Thymus (tissue), 11 donors: ENCODE measurements at regions not wholly inside any gene's neighbourhood (a gene's known extent, or its start where the extent isn't known, plus 50 kb on each side); places are given as distances from the start of the nearest gene placed in this dataset.

Experiments
- DNase-seq, 9 donors: peaks; one replicate each; pipeline ENCODE4 v3.0.0-alpha.2; 2013; ENCODE audit warnings: low spot score in 9 of 9, low read depth in 6 of 9, missing footprints in 1 of 9
- H3K27ac ChIP-seq, 2 donors: one replicate each; pipeline ENCODE4 v1.5.1; 2013; ENCODE audit warnings: control low read depth in 1 of 2, low read depth in 1 of 2, low read length in 1 of 2, mild to moderate bottlenecking in 1 of 2, moderate library complexity in 1 of 2
- H3K27me3 ChIP-seq, 2 donors: one replicate each; pipeline ENCODE4 v1.5.1; 2013; ENCODE audit warnings: low read length in 1 of 2; ENCODE audit not compliant: control insufficient read depth in 2 of 2, insufficient read depth in 1 of 2
- H3K36me3 ChIP-seq, 2 donors: one replicate each; pipeline ENCODE4 v1.5.1; 2013; ENCODE audit warnings: low read length in 1 of 2, mild to moderate bottlenecking in 1 of 2, moderate library complexity in 1 of 2; ENCODE audit not compliant: control insufficient read depth in 2 of 2, insufficient read depth in 2 of 2
- H3K4me1 ChIP-seq, 2 donors: one replicate each; pipeline ENCODE4 v1.5.1; 2013; ENCODE audit warnings: low read length in 2 of 2; ENCODE audit not compliant: control insufficient read depth in 2 of 2, insufficient read depth in 2 of 2
- H3K4me3 ChIP-seq, 2 donors: one replicate each; pipeline ENCODE4 v1.5.1; 2013; ENCODE audit warnings: low read length in 2 of 2, control low read depth in 1 of 2, mild to moderate bottlenecking in 1 of 2
- H3K9me3 ChIP-seq, 2 donors: one replicate each; pipeline ENCODE4 v1.5.1; 2013; ENCODE audit warnings: low read length in 1 of 2, mild to moderate bottlenecking in 1 of 2; ENCODE audit not compliant: control insufficient read depth in 2 of 2, insufficient read depth in 1 of 2
- WGBS: extraction: QIAGEN DNeasy Blood & Tissue Kit; methylation state at CpG from one replicate; pipeline ENCODE4 v1.1.7; 2013; 5-methylcytosine and 5-hydroxymethylcytosine counted together
- donor health status: healthy.

DNA sequence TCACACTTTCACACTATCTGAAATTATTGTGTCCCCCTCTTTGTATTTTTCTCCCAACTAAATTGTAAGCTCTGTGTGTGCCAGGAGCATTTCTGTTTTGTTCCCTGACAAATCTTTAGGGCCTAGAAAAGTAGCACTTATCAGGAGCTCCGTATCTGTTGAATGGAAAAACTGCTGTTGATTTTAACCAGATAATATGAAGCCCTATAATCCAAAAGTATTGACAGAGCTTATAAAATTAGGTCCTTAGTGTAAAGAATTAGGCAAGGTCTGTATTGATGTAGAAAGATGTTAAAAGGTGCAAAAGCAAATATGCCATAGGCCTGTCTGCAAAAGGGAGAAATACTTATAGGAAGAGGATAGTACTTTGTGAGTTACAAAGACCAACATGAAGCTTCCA, 109.4 kb upstream of the ISL1 start:
- no peak overlapping the region for H3K4me3 ChIP-seq
- WGBS = 78% methylated on average over 1 of the region's 1 CpG
- no peak for DNase-seq
- no peak overlapping the region for H3K27ac ChIP-seq
- H3K9me3 ChIP-seq = no peaks in the 10 kb centered on the region
- no peaks in the 10 kb centered on the region for H3K36me3 ChIP-seq
- H3K4me1 ChIP-seq = no peaks in the 10 kb centered on the region
- no peaks in the 10 kb centered on the region for H3K27me3 ChIP-seq

DNA sequence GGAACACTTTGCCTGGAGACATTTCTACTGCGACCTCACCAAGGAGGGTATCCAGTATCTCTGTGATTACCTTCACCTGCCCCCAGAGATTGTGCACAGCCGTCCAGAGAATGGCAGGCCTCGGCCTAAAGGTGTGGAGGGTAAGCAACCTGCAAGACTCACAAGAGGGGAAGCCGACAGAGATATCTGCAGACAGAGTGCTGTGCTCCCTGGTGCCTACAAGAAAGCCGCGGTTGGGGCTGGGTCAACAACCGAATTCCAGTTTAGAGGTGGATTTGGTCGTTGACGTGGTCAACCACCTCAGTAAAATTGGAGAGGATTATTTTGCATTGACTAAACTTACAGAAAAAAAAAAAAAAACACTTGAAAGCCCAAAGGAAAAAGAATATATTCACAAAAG, 107.8 kb upstream of the ISL1 start:
- DNase-seq = no peak
- Histone ChIP-seq H3K36me3 (no peaks in the 10 kb centered on the region), H3K4me3 (no peak overlapping the region), H3K27ac (no peak overlapping the region), H3K4me1 (no peaks in the 10 kb centered on the region), H3K9me3 (no peaks in the 10 kb centered on the region), H3K27me3 (no peaks in the 10 kb centered on the region)
- WGBS = 96% methylated on average over 9 of the region's 9 CpGs

DNA sequence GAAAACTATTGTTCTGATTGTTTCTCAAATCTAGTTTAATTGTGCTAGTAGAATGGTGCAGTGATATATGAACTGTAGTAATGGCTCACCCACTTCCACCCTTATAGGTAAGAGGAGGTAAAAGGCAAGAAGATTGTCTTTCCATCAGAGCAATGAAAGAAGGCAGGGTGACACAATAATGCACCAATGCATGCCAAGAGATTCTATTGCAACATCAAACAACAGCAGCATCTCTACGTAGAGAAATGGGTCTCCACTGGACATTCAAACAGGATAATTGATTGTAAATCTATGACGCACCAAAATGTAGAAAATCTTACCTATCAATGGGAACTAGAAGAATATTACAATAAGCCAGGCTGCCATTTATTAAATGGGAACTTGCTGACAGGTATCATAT, 107.0 kb upstream of the ISL1 start:
- Histone ChIP-seq H3K9me3 (no peaks in the 10 kb centered on the region), H3K27ac (no peak overlapping the region), H3K36me3 (no peaks in the 10 kb centered on the region), H3K27me3 (no peaks in the 10 kb centered on the region), H3K4me3 (no peak overlapping the region), H3K4me1 (no peaks in the 10 kb centered on the region)
- no peak for DNase-seq
- WGBS = 98% methylated on average over 2 of the region's 2 CpGs

DNA sequence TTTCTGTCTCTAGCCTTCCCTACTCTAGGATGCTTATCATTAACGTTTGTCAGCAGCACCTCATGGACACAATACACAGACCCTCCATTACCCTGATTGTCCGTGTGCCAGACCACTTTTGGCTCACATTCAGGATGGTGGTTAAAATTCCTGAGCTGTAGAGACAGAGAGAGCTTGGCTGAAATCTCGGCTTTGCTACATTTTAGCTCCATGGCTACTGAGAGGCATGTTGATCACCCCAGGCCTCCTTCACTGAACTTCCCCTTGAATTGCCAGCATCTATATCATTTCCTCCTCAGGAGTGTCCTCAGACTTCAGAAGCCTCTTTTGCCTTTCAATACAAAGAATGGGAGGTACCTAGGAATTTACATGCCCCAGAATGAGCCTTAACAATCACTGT, 104.7 kb upstream of the ISL1 start:
- Histone ChIP-seq H3K9me3 (no peaks in the 10 kb centered on the region), H3K4me1 (no peaks in the 10 kb centered on the region), H3K27ac (no peak overlapping the region), H3K4me3 (no peak overlapping the region), H3K27me3 (no peaks in the 10 kb centered on the region), H3K36me3 (no peaks in the 10 kb centered on the region)
- no peak for DNase-seq
- WGBS = 57% methylated on average over 3 of the region's 3 CpGs

DNA sequence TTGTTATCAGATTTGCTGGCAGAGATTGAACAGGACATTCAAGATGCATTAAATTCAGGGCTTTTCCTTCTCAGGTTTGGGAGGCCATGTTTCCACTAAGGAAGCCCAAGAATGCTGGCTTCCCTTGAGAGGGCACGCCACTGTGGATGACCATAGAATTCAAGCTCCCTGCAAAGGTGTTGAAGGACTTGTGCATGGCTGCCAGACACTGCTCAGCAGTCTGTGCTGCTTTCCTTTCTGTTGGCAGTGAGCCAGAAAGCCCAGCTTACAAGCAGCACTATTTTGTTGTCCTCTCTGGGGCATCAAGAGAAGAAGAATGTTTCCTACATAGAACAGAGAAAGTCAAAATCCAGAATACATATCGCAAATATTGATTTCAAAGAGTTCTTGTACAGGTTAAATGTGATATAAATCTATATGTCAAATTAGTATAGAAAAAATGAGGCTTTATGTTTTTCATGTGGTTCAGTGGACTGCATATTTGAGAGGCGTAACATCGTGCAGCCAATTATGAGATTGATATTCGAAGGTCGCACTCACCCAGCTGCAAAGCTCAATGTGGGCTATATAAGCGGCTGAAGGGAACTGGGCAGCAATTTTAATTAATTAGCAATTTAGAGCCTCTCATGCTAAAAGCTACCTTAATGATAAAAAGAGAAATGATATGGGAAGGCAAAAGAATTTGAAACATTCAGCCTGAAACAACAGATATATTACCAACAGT, 103.1 kb upstream of the ISL1 start:
- 95% methylated on average over 7 of the region's 7 CpGs for WGBS
- H3K9me3 ChIP-seq = no peaks in the 10 kb centered on the region
- no peaks in the 10 kb centered on the region for H3K36me3 ChIP-seq
- no peak for DNase-seq
- H3K27ac ChIP-seq = no peak overlapping the region
- H3K4me1 ChIP-seq = no peaks in the 10 kb centered on the region
- H3K27me3 ChIP-seq = no peaks in the 10 kb centered on the region
- H3K4me3 ChIP-seq = no peak overlapping the region

DNA sequence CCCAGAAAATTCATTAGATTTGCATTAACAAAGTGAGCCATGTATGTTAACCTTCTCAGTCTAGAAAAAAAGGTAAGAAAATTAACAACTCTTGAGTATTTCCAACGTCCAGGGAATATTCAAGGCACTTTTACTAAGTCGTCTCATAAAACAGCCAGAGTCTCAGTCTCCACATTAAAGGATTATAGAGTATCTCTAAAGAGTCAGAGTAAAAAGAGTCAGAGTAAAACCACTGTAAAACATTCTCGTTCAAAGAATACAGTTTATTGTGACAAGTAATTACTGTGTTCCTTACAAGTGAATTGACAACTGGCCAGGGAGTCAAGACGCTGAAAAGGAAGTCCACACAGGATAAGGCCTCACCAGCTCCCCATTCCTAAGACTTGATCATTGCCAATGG, 97.2 kb upstream of the ISL1 start:
- no peak overlapping the region for H3K4me3 ChIP-seq
- H3K27me3 ChIP-seq = no peaks in the 10 kb centered on the region
- DNase-seq = no peak
- no peaks in the 10 kb centered on the region for H3K9me3 ChIP-seq
- H3K36me3 ChIP-seq = no peaks in the 10 kb centered on the region
- H3K27ac ChIP-seq = no peak overlapping the region
- WGBS = 67% methylated on average over 4 of the region's 4 CpGs
- H3K4me1 ChIP-seq = no peaks in the 10 kb centered on the region

DNA sequence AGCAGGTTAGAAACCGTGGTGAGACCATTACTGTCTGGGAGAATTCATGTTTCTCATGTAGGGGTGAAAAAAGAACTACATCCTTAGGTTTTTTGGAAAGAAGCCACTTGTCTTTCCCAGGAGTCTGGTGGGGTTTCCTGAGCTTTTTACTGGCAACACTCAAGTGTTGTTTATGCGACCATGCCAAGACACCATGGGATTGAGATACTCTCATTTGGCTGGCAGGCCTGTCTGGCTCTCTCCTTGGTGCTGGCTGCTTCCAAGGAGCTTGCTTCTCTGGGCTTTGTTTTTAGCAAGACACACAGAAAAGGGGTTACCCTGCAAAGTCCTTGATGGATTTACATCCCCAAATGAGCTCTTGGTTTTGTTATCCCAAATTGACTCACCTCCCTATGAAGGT, 80.9 kb upstream of the ISL1 start:
- no peak for DNase-seq
- 92% methylated on average over 2 of the region's 2 CpGs for WGBS

DNA sequence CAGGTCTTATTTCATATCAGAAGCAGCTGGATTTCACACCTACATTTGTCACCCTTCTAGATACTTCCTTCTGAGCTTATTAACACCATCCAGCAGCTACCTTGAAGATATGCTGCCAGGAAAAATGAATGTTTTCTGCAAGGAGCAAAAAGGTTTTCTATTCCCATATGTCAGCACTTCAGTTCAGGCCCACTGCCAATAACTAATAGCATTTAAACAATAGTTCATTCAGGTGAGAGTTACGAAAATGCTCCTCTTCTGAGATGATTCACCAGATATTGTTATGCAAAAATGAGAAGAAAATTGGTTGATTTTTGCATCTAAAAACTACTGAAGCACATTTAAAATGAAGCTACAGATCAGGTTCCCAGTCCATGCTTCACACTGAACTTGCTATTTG, 56.4 kb upstream of the ISL1 start:
- H3K9me3 ChIP-seq = no peaks in the 10 kb centered on the region
- no peak for DNase-seq
- H3K27ac ChIP-seq = no peak overlapping the region
- 64% methylated on average over 1 of the region's 1 CpG for WGBS
- H3K4me3 ChIP-seq = no peak overlapping the region
- H3K36me3 ChIP-seq = no peaks in the 10 kb centered on the region
- no peaks in the 10 kb centered on the region for H3K4me1 ChIP-seq
- no peaks in the 10 kb centered on the region for H3K27me3 ChIP-seq

More for the DNA sequence above, 80.9 kb upstream of the ISL1 start:
- Histone ChIP-seq H3K27ac (no peak overlapping the region), H3K27me3 (no peaks in the 10 kb centered on the region), H3K4me1 (no peaks in the 10 kb centered on the region), H3K9me3 (peaks cover 0 to 3% of the 10 kb centered on the region in 2 donors), H3K36me3 (no peaks in the 10 kb centered on the region), H3K4me3 (no peak overlapping the region)
